Activated T-cell treated with anti-CD3 and anti-CD28 coated beads for 4 hours (primary cell): ENCODE measurements at regions not wholly inside any gene's neighbourhood (a gene's known extent, or its start where the extent isn't known, plus 50 kb on each side); places are given as distances from the start of the nearest gene placed in this dataset.
A peak's percentile ranks its signal among the peaks of the same experiment; 100 is the strongest.

Source experiments
- DNase-seq: peaks from one replicate; pipeline ENCODE4 v3.0.0-alpha.2; 2020

- no peak for DNase-seq
These were observed 1375.6 kb downstream of the EFNB2 start for GRCh38 chr13:105159841-105160240.

- no peak for DNase-seq
These were observed 1381.9 kb downstream of the EFNB2 start for GRCh38 chr13:105153611-105154010.

GRCh38 chr13:105151639-105152038 is 1383.8 kb downstream of the EFNB2 start:
- DNase-seq = no peak

- no peak for DNase-seq
These were observed 1388.0 kb downstream of the EFNB2 start for GRCh38 chr13:105147461-105147860.

GRCh38 chr13:105144936-105145335 is 1390.5 kb downstream of the EFNB2 start:
- no peak for DNase-seq

- no peak for DNase-seq
These were observed 1391.4 kb downstream of the EFNB2 start for GRCh38 chr13:105144020-105144419.

- DNase-seq = no peak
These were observed 1392.9 kb downstream of the EFNB2 start for GRCh38 chr13:105142556-105142955.

- peak; percentile 46 for DNase-seq
These were observed 1395.8 kb downstream of the EFNB2 start for GRCh38 chr13:105139380-105140285.

- DNase-seq = no peak
These were observed 1396.4 kb downstream of the EFNB2 start for GRCh38 chr13:105139048-105139379.

GRCh38 chr13:105135852-105136615 is 1399.4 kb downstream of the EFNB2 start:
- DNase-seq = no peak

- DNase-seq = no peak
These were observed 1407.7 kb downstream of the EFNB2 start for GRCh38 chr13:105127732-105128131.

- DNase-seq = no peak
These were observed 1414.2 kb downstream of the EFNB2 start for GRCh38 chr13:105121221-105121620.

- no peak for DNase-seq
These were observed 1417.0 kb downstream of the EFNB2 start for GRCh38 chr13:105118426-105118985.

- no peak for DNase-seq
These were observed 1418.5 kb downstream of the EFNB2 start for GRCh38 chr13:105116966-105117365.

- DNase-seq = no peak
These were observed 1422.9 kb downstream of the EFNB2 start for GRCh38 chr13:105112561-105112960.

- no peak for DNase-seq
These were observed 1427.7 kb downstream of the EFNB2 start for GRCh38 chr13:105107781-105108180.

- no peak for DNase-seq
These were observed 1430.0 kb downstream of the EFNB2 start for GRCh38 chr13:105105471-105105870.

GRCh38 chr13:105097521-105097920 is 1437.9 kb downstream of the EFNB2 start:
- DNase-seq = no peak

GRCh38 chr13:105089858-105090643 is 1445.4 kb downstream of the EFNB2 start:
- DNase-seq = no peak

GRCh38 chr13:105087945-105088344 is 1447.5 kb downstream of the EFNB2 start:
- no peak for DNase-seq

GRCh38 chr13:105084931-105085330 is 1450.5 kb downstream of the EFNB2 start:
- no peak for DNase-seq

GRCh38 chr13:105083992-105084391 is 1451.5 kb downstream of the EFNB2 start:
- no peak for DNase-seq

GRCh38 chr13:105074755-105075154 is 1460.7 kb downstream of the EFNB2 start:
- no peak for DNase-seq
